ENCODE measurements at regions not wholly inside any gene's neighbourhood (a gene's known extent, or its start where the extent isn't known, plus 50 kb on each side); places are given as distances from the start of the nearest gene placed in this dataset.

DNA sequence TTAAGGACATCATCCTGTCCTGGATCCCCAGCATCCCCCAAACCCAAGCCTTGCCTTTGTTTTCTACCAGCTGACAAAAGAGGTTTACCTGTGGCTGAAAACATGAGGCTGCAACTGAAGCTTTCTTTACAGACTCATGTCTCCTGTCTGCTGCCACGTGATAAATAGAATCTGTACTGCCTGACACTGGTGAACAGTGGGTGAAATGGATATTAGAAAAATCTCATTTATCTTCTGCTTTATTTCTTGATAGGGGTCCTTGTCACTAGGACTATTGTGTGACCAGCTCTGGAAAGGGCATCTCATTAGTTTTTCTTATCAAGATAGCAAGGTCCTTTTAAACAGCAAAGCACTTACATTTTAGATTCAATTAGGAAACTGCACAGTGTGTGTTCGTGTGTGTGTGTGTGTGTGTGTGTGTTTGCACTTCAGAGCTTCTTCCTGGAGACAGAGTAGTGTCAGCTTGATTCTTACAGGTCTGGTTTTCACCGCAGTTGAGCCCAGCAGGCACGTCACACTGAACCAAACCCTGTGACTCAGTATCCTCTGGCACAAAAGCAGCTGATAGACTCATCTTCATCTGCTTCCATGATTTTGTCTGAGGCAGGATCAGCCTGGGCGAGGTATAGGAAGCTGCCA lies 373.5 kb upstream of the CELF2 start:
- H3K4me3 ChIP-seq: no peak overlapping the region
- H3K4me2 ChIP-seq (ENCODE audit: unreplicated experiment): peak overlapping the region; percentile 23
- 0 out of 2 replicates have a peak, but pooled peaks cover 8% of the 10 kb centered on the region for H3F3A ChIP-seq (ENCODE audit: insufficient read depth)
- peak overlapping the region; percentile 43 for H3K9ac ChIP-seq
- H3K4me1 ChIP-seq (ENCODE audit: insufficient read depth): peaks cover 11% of the 10 kb centered on the region; the same call in 1 of the 2 replicates
- in situ Hi-C loops (cut with MboI): no loop called here
- TF ChIP-seq EZH2phosphoT487 (IDR thresholded peaks at IDR 0.05; ENCODE audit: insufficient read depth, low read depth) (no peak), EZH2 (IDR thresholded peaks at IDR 0.05; ENCODE audit: insufficient read depth, poor library complexity, severe bottlenecking) (no peak)
- peak overlapping the region; percentile 53 for H2AFZ ChIP-seq
- H4K20me1 ChIP-seq (ENCODE audit: insufficient read depth): no peaks in the 10 kb centered on the region
- peak; percentile 92 for DNase-seq
- H3K9me3 ChIP-seq (ENCODE audit: low read depth): no peaks in the 10 kb centered on the region
- WGBS, 2 experiments (ENCODE audit: low coverage in 1 of 2, low lambda C conversion rate in 2 of 2, missing lambda C conversion rate in 2 of 2): 4 to 5% methylated on average over 5 of the region's 5 CpGs
- no peaks in the 10 kb centered on the region for H3K9me2 ChIP-seq (ENCODE audit: insufficient read depth)
- H3K79me2 ChIP-seq (ENCODE audit: insufficient read depth): no peaks in the 10 kb centered on the region
- H3K36me3 ChIP-seq (ENCODE audit: low read depth): no peaks in the 10 kb centered on the region
- no peaks in the 10 kb centered on the region for H3K27me3 ChIP-seq (replicated peaks; ENCODE audit: insufficient read depth)
- H3K27ac ChIP-seq: peak overlapping the region; percentile 9

DNA sequence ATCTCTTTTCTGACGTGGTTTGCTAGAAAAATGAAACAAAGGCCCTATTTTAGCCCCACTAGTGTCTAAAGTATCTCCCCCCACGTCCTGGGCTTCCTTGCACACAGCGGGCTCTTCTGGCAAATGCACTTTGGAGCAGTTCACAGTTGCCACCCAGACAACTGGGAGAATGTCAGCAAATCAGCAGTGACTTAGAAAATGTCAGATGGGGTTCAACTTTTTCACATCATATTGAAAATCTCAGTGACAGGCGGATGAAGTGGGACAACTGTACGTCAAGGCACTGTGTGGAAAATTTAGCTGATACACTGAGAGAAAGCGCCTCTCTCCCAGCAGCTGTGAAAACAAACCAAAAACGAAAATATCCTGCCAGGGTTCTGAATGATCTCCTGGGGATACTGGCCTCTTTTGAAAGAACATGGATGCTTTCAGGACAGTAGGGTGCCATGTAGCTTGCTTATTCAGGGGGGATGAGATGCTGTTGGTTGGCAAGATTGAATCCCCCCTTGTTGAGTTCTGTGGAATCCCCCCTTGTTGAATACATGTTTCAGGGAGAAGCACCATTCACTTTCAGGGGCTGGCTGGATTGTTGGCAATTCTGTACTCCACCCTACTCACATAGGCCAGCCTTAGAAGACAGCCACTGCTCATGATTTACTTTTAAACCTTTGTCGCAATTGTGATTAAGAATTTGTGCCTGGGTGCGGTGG lies 372.8 kb upstream of the CELF2 start:
- no peaks in the 10 kb centered on the region for H3K9me3 ChIP-seq (ENCODE audit: low read depth)
- H2AFZ ChIP-seq: peak overlapping the region; percentile 53
- peak overlapping the region; percentile 9; the same call in 1 of the 2 replicates for H3K27ac ChIP-seq
- H3K79me2 ChIP-seq (ENCODE audit: insufficient read depth): no peaks in the 10 kb centered on the region
- in situ Hi-C loops (cut with MboI): no loop called here
- H4K20me1 ChIP-seq (ENCODE audit: insufficient read depth): no peaks in the 10 kb centered on the region
- H3K27me3 ChIP-seq (replicated peaks; ENCODE audit: insufficient read depth): no peaks in the 10 kb centered on the region
- 55 to 57% methylated on average over 9 of the region's 9 CpGs for WGBS, 2 experiments (ENCODE audit: low coverage in 1 of 2, low lambda C conversion rate in 2 of 2, missing lambda C conversion rate in 2 of 2)
- no peak overlapping the region for H3K9ac ChIP-seq
- no peak overlapping the region for H3K4me3 ChIP-seq
- H3K4me1 ChIP-seq (ENCODE audit: insufficient read depth): peaks cover 11% of the 10 kb centered on the region; the same call in 1 of the 2 replicates
- DNase-seq: no peak
- TF ChIP-seq EZH2phosphoT487 (IDR thresholded peaks at IDR 0.05; ENCODE audit: insufficient read depth, low read depth) (no peak), EZH2 (IDR thresholded peaks at IDR 0.05; ENCODE audit: insufficient read depth, poor library complexity, severe bottlenecking) (no peak)
- peak overlapping the region; percentile 18 for H3K4me2 ChIP-seq (ENCODE audit: unreplicated experiment)
- 0 out of 2 replicates have a peak, but pooled peaks cover 8% of the 10 kb centered on the region for H3F3A ChIP-seq (ENCODE audit: insufficient read depth)
- no peaks in the 10 kb centered on the region for H3K36me3 ChIP-seq (ENCODE audit: low read depth)
- no peaks in the 10 kb centered on the region for H3K9me2 ChIP-seq (ENCODE audit: insufficient read depth)

DNA sequence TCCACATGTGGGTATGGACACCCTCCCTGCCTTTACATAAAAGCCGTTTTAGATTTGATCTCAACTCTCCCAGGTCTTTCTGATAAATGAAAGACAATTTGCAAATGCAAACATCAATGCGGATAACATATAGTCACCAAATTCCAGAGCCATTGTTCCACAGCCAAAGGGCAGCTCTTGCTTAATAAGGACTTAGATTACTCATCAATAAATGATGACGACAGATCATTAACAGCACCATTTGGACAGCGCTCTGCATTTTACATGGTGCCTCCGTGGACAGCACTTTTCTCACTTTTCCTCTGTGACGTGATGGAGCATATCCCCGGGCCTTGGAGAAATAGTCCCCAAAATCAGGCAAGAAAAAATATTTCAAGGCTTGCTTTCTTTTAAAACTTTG lies 370.3 kb upstream of the CELF2 start:
- no peak overlapping the region for H3K4me2 ChIP-seq (ENCODE audit: unreplicated experiment)
- H3K36me3 ChIP-seq (ENCODE audit: low read depth): no peaks in the 10 kb centered on the region
- 75 to 81% methylated on average over 7 of the region's 7 CpGs for WGBS, 2 experiments (ENCODE audit: low coverage in 1 of 2, low lambda C conversion rate in 2 of 2, missing lambda C conversion rate in 2 of 2)
- no peak overlapping the region for H3K4me3 ChIP-seq
- H3K9me3 ChIP-seq (ENCODE audit: low read depth): no peaks in the 10 kb centered on the region
- no peaks in the 10 kb centered on the region for H3K9me2 ChIP-seq (ENCODE audit: insufficient read depth)
- H3F3A ChIP-seq (ENCODE audit: insufficient read depth): 0 out of 2 replicates have a peak, but pooled peaks cover 8% of the 10 kb centered on the region
- no peaks in the 10 kb centered on the region for H3K79me2 ChIP-seq (ENCODE audit: insufficient read depth)
- H3K4me1 ChIP-seq (ENCODE audit: insufficient read depth): peaks cover 11% of the 10 kb centered on the region; the same call in 1 of the 2 replicates
- no peaks in the 10 kb centered on the region for H3K27me3 ChIP-seq (replicated peaks; ENCODE audit: insufficient read depth)
- no peak for TF ChIP-seq EZH2 (IDR thresholded peaks at IDR 0.05; ENCODE audit: insufficient read depth, poor library complexity, severe bottlenecking)
- no peak for TF ChIP-seq EZH2phosphoT487 (IDR thresholded peaks at IDR 0.05; ENCODE audit: insufficient read depth, low read depth)
- DNase-seq: peak; percentile 10
- no peak overlapping the region for H2AFZ ChIP-seq
- in situ Hi-C loops (cut with MboI): no loop called here
- H3K9ac ChIP-seq: no peak overlapping the region
- no peaks in the 10 kb centered on the region for H4K20me1 ChIP-seq (ENCODE audit: insufficient read depth)
- H3K27ac ChIP-seq: no peak overlapping the region

DNA sequence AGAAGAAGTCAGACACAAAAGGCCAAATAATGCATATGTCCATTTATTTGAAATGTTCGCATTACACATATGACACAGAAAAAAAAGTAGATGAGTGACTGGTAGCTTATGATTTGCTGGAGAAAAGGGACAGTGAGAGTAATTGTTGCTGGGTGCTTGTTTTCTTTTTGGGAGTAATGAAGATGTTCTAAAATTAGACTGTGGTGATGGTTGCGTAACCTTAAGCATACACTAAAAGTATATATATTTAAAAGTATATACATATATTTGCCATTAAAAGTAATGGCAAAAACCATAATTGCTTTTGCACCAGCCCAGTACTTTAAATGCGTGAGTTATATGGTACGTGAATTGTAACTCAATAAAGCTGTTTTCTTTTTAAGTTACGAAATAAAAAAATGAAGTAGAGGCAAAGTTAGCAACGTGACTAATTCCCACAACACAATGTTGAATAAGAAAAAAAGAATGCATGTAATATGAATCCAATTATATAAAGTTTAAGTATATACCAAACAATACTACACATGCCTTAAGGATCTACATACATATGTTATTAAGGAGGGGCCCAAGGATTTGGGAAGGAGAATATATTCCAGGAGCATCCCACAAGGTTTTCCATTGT lies 360.4 kb upstream of the CELF2 start:
- Histone ChIP-seq H2AFZ (no peak overlapping the region), H3K9ac (no peak overlapping the region), H3K4me3 (no peak overlapping the region), H3F3A (ENCODE audit: insufficient read depth) (no peaks in the 10 kb centered on the region), H3K4me1 (ENCODE audit: insufficient read depth) (no peaks in the 10 kb centered on the region), H4K20me1 (ENCODE audit: insufficient read depth) (no peaks in the 10 kb centered on the region), H3K9me2 (ENCODE audit: insufficient read depth) (no peaks in the 10 kb centered on the region), H3K27me3 (replicated peaks; ENCODE audit: insufficient read depth) (no peaks in the 10 kb centered on the region), H3K27ac (no peak overlapping the region), H3K79me2 (ENCODE audit: insufficient read depth) (no peaks in the 10 kb centered on the region), H3K4me2 (ENCODE audit: unreplicated experiment) (no peak overlapping the region), H3K9me3 (ENCODE audit: low read depth) (no peaks in the 10 kb centered on the region), H3K36me3 (ENCODE audit: low read depth) (no peaks in the 10 kb centered on the region)
- WGBS, 2 experiments (ENCODE audit: low coverage in 1 of 2, low lambda C conversion rate in 2 of 2, missing lambda C conversion rate in 2 of 2): 88 to 91% methylated on average over 6 of the region's 6 CpGs
- in situ Hi-C loops (cut with MboI): no loop called here
- peak; percentile 20 for DNase-seq
- TF ChIP-seq EZH2phosphoT487 (IDR thresholded peaks at IDR 0.05; ENCODE audit: insufficient read depth, low read depth): no peak
- TF ChIP-seq EZH2 (IDR thresholded peaks at IDR 0.05; ENCODE audit: insufficient read depth, poor library complexity, severe bottlenecking): no peak
